Activated T-helper 2 cell treated with anti-CD3 and anti-CD28 coated beads, Interferon-gamma antibody, Interleukin-2, Interleukin-4, amounts not matched to agents 10 μg/mL and 5 μg/mL and 100 μg/mL, durations not matched to agents 14 hours and 24 hours and 36 hours (primary cell): ENCODE measurements at regions not wholly inside any gene's neighbourhood (a gene's known extent, or its start where the extent isn't known, plus 50 kb on each side); places are given as distances from the start of the nearest gene placed in this dataset.
"Not testable (repeated sequence)": the region's sequence is repeated elsewhere in the genome, so short reads cannot be mapped to it uniquely, and the experiment has no call there.

Source experiments
- DNase-seq: peaks from one replicate; pipeline ENCODE4 v3.0.0; 2021; ENCODE audit warnings: low spot score
- H3K27ac Mint-ChIP-seq: one replicate; pipeline ENCODE4 v1.8.0; 2021; ENCODE audit warnings: mixed read lengths
- H3K27me3 Mint-ChIP-seq: one replicate; pipeline ENCODE4 v1.8.0; 2021; ENCODE audit warnings: low read depth, mixed read lengths
- H3K36me3 Mint-ChIP-seq: one replicate; pipeline ENCODE4 v1.8.0; 2021; ENCODE audit warnings: low read depth, mixed read lengths
- H3K4me1 Mint-ChIP-seq: one replicate; pipeline ENCODE4 v1.8.0; 2021; ENCODE audit warnings: low read depth, mixed read lengths
- H3K4me3 Mint-ChIP-seq: one replicate; pipeline ENCODE4 v1.8.0; 2021; ENCODE audit warnings: low read depth, mild to moderate bottlenecking, moderate library complexity, mixed read lengths
- H3K9me3 Mint-ChIP-seq: one replicate; pipeline ENCODE4 v1.8.0; 2021; ENCODE audit warnings: mixed read lengths
- intact Hi-C: fragments of 100-400 bp; cut with micrococcal nuclease; formaldehyde crosslinking; loops from one replicate; pipeline ENCODE4 v1.15.1; 2023

DNA sequence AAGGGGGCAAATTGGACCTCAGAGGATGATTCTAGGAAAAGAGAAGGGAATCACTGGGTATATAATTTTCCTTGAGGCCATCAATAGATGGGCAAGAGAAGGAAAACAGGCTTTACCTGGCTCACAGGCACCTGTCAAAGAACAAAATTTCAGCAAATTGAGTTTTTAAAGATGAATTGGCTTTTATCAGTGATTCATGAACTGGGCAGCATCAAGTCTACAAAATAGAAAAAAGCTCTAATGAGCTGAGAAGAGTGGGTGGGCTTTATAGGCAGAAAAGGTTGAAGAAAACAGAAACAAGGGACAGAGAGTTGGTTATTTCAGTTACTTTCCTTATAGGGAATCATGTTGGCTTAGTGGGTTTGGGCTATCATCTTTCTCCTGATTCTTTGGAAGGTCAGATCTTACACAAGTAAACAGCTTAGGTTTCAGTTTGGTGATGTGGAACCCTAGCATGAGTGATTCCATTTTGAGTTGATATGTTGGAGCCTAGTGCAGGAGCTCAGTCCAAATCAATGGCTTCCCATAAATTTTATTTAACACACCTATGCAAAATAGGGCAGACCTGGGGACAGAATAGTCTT lies 120.7 kb upstream of the MED14 start:
- H3K4me3 Mint-ChIP-seq, result no peak overlapping the region
- DNase-seq, result no peak
- intact Hi-C loops, result no loop called here
- no peaks in the 10 kb centered on the region for H3K9me3 Mint-ChIP-seq
- H3K27me3 Mint-ChIP-seq, result no peaks in the 10 kb centered on the region
- peaks cover 3% of the 10 kb centered on the region for H3K4me1 Mint-ChIP-seq
- H3K27ac Mint-ChIP-seq, result no peak overlapping the region
- H3K36me3 Mint-ChIP-seq, result no peaks in the 10 kb centered on the region

DNA sequence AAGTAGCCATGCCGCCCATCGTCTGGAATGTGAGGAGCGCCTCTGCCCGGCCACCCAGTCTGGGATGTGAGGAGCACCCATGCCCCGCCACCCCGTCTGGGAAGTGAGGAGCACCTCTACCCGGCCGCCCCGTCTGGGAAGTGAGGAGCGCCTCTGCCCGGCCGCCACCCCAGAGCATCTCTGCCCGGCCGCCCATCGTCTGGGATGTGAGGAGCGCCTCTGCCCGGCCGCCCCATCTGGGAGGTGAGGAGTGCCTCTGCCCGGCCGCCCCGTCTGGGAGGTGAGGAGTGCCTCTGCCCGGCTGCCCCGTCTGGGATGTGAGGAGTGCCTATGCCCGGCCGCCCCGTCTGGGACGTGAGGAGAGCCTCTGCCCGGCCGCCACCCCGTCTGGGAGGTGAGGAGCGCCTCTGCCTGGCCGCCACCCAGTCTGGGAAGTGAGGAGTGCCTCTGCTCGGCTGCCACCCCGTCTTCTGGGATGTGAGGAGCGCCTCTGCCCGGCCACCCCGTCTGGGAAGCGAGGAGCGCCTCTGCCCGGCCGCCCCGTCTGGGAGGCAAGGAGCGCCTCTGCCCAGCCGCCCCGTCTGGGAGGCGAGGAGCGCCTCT lies 126.7 kb upstream of the MED14 start:
- H3K27me3 Mint-ChIP-seq, H3K4me1 Mint-ChIP-seq, H3K27ac Mint-ChIP-seq, H3K36me3 Mint-ChIP-seq, intact Hi-C loops, DNase-seq, H3K9me3 Mint-ChIP-seq, H3K4me3 Mint-ChIP-seq: not testable (repeated sequence)

DNA sequence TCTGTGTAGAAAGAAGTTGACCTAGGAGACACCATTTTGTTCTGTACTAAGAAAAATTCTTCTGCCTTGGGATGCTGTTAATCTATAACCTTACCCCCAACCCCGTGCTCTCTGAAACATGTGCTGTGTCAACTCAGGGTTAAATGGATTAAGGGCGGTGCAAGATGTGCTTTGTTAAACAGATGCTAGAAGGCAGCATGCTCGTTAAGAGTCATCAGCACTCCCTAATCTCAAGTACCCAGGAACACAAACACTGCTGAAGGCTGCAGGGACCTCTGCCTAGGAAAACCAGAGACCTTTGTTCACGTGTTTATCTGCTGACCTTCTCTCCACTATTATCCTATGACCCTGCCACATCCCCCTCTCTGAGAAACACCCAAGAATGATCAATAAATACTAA lies 127.9 kb upstream of the MED14 start:
- H3K36me3 Mint-ChIP-seq, H3K27ac Mint-ChIP-seq, H3K9me3 Mint-ChIP-seq, H3K27me3 Mint-ChIP-seq, DNase-seq, intact Hi-C loops, H3K4me1 Mint-ChIP-seq, H3K4me3 Mint-ChIP-seq: not testable (repeated sequence)

DNA sequence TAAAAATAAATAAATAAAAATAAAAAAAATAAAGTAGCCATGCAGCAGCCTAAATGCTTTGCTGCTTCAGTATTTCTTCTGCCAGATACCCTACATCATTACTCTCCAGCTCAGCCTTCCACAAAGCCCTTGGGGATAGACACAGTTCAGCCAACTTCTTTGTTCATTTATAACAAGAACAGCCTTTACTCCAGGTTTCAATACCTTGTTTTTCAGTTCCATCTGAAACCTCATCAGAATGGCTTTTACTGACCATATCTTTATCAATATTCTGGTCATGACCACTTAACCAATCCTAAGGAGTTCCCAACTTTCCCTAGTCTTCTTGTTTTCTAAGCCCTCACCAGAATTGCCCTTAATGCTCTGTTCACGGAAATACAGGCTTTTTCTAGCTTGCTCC lies 128.3 kb upstream of the MED14 start:
- H3K27me3 Mint-ChIP-seq, result peaks cover 9% of the 10 kb centered on the region
- H3K9me3 Mint-ChIP-seq, result no peaks in the 10 kb centered on the region
- no peaks in the 10 kb centered on the region for H3K36me3 Mint-ChIP-seq
- DNase-seq, result no peak
- H3K4me1 Mint-ChIP-seq, result no peaks in the 10 kb centered on the region
- no peak overlapping the region for H3K27ac Mint-ChIP-seq
- H3K4me3 Mint-ChIP-seq, result no peak overlapping the region
- intact Hi-C loops, result no loop called here

DNA sequence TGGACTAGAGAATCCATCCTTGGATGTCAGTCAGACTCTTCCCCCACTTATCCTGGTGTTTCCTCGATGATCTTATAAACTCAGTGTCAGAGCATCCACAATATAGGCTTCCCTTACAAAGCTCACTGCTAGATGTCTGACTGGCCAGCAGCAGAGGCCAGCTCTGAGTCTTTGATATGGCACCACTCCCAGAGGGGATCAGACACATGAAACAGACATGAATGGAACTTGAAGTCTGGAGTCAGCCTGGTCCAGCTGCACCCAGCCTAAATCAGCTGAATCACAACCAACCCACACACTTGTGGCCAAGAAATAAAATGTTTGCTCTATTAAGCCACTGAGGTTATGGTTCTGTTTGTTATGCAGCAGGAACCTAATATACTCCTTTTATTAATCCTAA lies 129.6 kb upstream of the MED14 start:
- intact Hi-C loops, result no loop called here
- DNase-seq, result no peak
- H3K27me3 Mint-ChIP-seq, result peaks cover 9% of the 10 kb centered on the region
- no peaks in the 10 kb centered on the region for H3K9me3 Mint-ChIP-seq
- no peaks in the 10 kb centered on the region for H3K36me3 Mint-ChIP-seq
- H3K27ac Mint-ChIP-seq, result no peak overlapping the region
- no peaks in the 10 kb centered on the region for H3K4me1 Mint-ChIP-seq
- no peak overlapping the region for H3K4me3 Mint-ChIP-seq

DNA sequence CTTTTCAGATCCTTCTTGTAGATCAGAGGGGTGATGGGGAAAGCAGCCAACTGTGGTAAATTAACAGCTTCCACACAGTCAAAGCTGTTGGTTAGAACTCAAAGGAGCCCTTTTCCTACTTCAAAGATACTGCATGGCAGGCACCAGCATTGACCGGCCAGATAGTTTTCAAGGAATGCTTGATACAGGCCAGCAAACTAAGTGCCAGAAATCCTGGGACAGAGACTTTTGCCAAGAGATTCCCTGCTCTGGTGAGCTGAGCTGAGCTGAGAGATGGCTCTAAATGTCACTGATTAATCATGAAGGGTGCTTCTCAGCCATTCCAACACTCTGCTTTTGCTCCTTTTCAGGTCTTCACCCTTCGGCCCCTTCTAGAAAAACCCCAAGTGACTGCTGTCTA lies 131.6 kb upstream of the MED14 start:
- H3K4me1 Mint-ChIP-seq, result peaks cover 5% of the 10 kb centered on the region
- no peak for DNase-seq
- H3K36me3 Mint-ChIP-seq, result no peaks in the 10 kb centered on the region
- no peaks in the 10 kb centered on the region for H3K9me3 Mint-ChIP-seq
- no peak overlapping the region for H3K4me3 Mint-ChIP-seq
- peaks cover 9% of the 10 kb centered on the region for H3K27me3 Mint-ChIP-seq
- intact Hi-C loops, result no loop called here
- no peak overlapping the region for H3K27ac Mint-ChIP-seq

DNA sequence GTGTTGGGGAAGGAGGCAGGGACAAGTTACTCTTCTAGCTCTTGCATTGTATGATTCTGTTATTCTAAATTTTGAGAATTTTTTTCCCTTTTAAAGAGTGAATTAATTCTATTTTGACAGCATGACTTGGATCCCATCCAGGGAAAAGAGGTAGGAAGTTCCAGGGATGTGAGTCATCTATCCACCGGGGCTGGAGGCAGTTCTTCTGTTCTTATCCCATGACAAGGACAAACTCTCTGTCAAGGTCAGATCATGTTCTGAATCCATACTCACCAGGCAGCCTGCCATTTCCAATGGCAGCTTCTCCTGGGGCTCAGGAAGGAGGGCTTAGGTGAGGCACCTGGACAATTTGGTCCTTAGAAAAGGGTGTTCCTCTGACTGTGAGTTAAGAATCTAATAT lies 132.0 kb upstream of the MED14 start:
- intact Hi-C loops, result no loop called here
- H3K9me3 Mint-ChIP-seq, result no peaks in the 10 kb centered on the region
- H3K4me1 Mint-ChIP-seq, result peaks cover 5% of the 10 kb centered on the region
- H3K27ac Mint-ChIP-seq, result no peak overlapping the region
- DNase-seq, result no peak
- peaks cover 9% of the 10 kb centered on the region for H3K27me3 Mint-ChIP-seq
- H3K4me3 Mint-ChIP-seq, result no peak overlapping the region
- no peaks in the 10 kb centered on the region for H3K36me3 Mint-ChIP-seq

DNA sequence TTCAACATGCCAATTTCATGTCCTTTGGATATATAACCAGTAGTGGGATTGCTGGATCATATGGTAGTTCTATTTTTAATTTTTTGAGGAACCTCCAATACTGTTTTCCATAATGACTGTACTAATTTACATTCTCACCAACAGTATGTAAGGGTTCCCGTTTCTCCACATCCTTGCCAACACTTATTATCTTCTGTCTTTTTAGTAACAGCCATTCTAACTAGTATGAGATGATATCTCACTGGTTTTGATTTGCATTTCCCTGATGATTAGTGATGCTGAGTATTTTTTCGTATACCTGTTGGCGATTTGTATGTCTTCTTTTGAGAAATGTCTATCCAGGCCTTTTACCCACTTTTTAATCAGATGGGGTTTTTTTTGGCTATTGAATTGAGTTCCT lies 133.5 kb upstream of the MED14 start:
- no peaks in the 10 kb centered on the region for H3K36me3 Mint-ChIP-seq
- intact Hi-C loops, result no loop called here
- DNase-seq, result no peak
- peaks cover 9% of the 10 kb centered on the region for H3K27me3 Mint-ChIP-seq
- H3K9me3 Mint-ChIP-seq, result no peaks in the 10 kb centered on the region
- H3K27ac Mint-ChIP-seq, result no peak overlapping the region
- peaks cover 5% of the 10 kb centered on the region for H3K4me1 Mint-ChIP-seq
- H3K4me3 Mint-ChIP-seq, result no peak overlapping the region

DNA sequence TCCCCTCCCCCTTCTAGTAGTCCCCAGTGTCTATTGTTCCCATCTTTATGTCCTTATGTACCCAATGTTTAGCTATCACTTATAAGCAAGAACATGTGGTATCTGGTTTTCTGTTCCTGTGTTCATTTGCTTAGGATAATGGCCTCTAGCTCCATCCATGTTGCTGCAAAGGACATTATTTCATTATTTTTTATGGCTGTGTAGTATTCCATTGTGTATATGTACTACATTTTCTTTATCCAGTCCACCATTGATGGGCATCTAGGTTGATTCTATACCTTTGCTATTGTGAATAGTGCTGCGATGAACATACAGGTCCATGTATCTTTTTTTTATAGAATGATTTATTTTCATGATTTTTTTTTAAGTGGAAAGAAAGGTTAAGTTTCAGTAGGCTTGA lies 135.6 kb upstream of the MED14 start:
- DNase-seq, H3K4me1 Mint-ChIP-seq, intact Hi-C loops, H3K27me3 Mint-ChIP-seq, H3K36me3 Mint-ChIP-seq, H3K27ac Mint-ChIP-seq, H3K4me3 Mint-ChIP-seq, H3K9me3 Mint-ChIP-seq: not testable (repeated sequence)

DNA sequence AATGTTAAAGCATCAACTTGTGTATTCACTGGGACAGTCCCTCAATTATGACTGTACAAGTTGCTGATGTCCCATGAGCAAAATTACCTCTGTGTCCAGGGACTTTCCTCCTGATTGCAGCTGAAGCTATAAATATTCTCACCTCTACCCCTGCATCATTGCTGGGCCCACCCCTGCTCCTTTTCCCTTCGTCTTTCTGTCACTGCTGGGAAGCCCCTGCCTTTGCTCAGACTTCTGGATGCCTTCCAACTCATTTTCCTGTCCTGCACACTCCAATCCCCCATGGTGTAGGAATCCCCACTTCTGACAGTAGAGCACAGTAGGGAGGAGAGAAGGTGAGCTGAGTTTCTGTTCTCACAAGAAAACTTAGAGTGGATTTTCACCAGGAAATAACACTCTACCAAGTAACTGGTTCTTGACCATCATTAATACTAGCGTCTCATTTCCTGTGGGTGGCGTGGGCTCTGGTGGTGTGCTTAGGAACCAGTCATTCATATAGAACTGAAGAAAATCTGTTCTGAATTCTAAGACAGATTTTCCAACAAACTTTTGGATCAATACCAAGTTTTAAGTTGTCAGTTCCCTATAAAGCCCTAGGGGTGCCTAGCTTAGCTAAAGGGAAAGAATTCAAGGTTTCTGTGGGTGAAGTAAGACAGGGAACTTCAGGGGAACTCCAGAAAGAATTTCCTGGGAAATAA lies 136.2 kb upstream of the MED14 start:
- Mint-ChIP-seq H3K36me3 (no peaks in the 10 kb centered on the region), H3K4me3 (no peak overlapping the region), H3K9me3 (no peaks in the 10 kb centered on the region), H3K27me3 (peaks cover 2% of the 10 kb centered on the region), H3K27ac (peak overlapping the region; percentile 73), H3K4me1 (peaks cover 5% of the 10 kb centered on the region)
- DNase-seq, result no peak
- intact Hi-C loops, result no loop called here

DNA sequence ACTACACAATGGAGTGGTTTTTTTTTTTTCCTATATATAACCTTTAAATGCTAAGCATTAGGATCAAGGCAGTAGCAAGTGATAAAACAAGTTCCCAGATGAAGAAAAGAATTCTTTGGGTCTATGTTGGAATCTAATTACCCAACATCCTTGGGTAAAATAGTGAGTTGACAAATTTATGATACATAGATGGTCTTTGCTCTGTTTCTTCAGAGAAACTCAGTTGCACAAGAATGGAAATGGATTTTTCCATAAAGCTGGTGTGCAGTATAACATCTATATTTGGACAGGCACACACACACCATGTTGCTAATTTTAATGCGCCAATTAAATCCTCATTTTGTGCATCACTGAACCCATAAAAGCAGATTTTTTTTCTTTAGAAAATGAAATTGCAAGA lies 137.0 kb upstream of the MED14 start:
- Mint-ChIP-seq H3K36me3 (no peaks in the 10 kb centered on the region), H3K27me3 (no peaks in the 10 kb centered on the region), H3K27ac (no peak overlapping the region), H3K4me1 (peaks cover 5% of the 10 kb centered on the region), H3K4me3 (no peak overlapping the region), H3K9me3 (no peaks in the 10 kb centered on the region)
- DNase-seq, result no peak
- intact Hi-C loops, result no loop called here

DNA sequence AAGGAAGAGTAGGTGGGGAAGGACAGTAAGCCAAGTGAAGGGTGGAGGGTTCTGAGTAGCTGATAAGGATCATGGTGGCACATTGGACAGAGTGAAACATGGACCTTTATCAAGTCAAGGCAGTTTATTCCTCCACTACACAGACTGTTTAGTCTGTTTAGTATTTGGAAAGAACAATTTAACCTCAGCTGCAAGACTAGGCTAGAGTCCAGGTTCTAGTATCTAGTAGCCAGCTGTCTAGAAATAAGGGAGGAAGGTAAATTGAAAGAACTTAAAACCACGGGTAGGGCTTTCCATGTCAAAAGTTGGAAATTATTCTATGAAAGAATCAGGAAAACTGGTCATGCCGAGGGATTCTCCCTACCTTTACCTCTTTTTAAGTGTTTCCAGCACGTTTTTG lies 140.1 kb upstream of the MED14 start:
- Mint-ChIP-seq H3K27me3 (no peaks in the 10 kb centered on the region), H3K9me3 (no peaks in the 10 kb centered on the region), H3K4me1 (peaks cover 7% of the 10 kb centered on the region), H3K4me3 (no peak overlapping the region), H3K36me3 (no peaks in the 10 kb centered on the region), H3K27ac (no peak overlapping the region)
- DNase-seq, result no peak
- intact Hi-C loops, result no loop called here

DNA sequence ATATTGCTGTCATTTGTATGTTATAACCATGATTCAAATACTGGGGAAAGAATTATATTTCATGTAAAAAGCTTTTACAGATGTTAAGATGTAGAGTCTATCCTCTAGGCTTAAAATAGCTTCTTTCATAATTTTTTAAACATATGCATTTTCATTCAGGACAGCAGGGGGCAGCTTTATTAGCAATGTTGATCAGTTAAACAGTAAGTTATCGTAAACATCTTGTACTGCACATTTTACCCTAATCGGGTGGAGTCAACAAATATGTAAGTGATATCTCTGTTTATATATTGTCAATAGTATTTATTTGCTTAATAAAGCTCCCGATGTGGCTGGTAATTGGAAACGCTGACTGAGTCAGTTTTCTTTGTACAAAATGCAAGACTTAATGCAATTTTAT lies 142.5 kb upstream of the MED14 start:
- H3K4me3 Mint-ChIP-seq, result no peak overlapping the region
- intact Hi-C loops, result loop anchor here (1.0 kb wide), 1 partner anchor 237 kb away; no protein-coding TSS in a partner anchor
- no peak for DNase-seq
- no peaks in the 10 kb centered on the region for H3K36me3 Mint-ChIP-seq
- H3K4me1 Mint-ChIP-seq, result peaks cover 3% of the 10 kb centered on the region
- H3K27ac Mint-ChIP-seq, result no peak overlapping the region
- no peaks in the 10 kb centered on the region for H3K27me3 Mint-ChIP-seq
- H3K9me3 Mint-ChIP-seq, result no peaks in the 10 kb centered on the region
